ENCODE measurements at regions not wholly inside any gene's neighbourhood (a gene's known extent, or its start where the extent isn't known, plus 50 kb on each side); places are given as distances from the start of the nearest gene placed in this dataset.

- Histone ChIP-seq H3K4me3 (ENCODE audit: insufficient read depth, low read length, poor library complexity, severe bottlenecking) (no peak overlapping the region), H3K9me2 (replicated peaks; ENCODE audit: insufficient read depth, low read length) (no peaks in the 10 kb centered on the region), H3K4me2 (ENCODE audit: low read depth, low read length, poor library complexity, severe bottlenecking) (no peak overlapping the region), H4K20me1 (ENCODE audit: low read depth, low read length) (no peaks in the 10 kb centered on the region), H3K27ac (ENCODE audit: low read depth, low read length) (no peak overlapping the region), H2AFZ (ENCODE audit: low read depth, low read length, severe bottlenecking) (no peak overlapping the region), H3K79me2 (ENCODE audit: insufficient read depth, low read length) (no peaks in the 10 kb centered on the region), H3K27me3 (ENCODE audit: low read length) (no peaks in the 10 kb centered on the region), H3F3A (ENCODE audit: insufficient read depth) (no peaks in the 10 kb centered on the region), H3K9me3 (ENCODE audit: insufficient read depth, low read length) (no peaks in the 10 kb centered on the region), H3K36me3 (ENCODE audit: low read length) (no peaks in the 10 kb centered on the region), H3K9ac (ENCODE audit: low read length) (no peak overlapping the region)
- TF ChIP-seq CTCF (IDR thresholded peaks at IDR 0.05; ENCODE audit: insufficient read depth, low read length, poor library complexity, severe bottlenecking) (no peak), EZH2phosphoT487 (conservative IDR thresholded peaks at IDR 0.05; ENCODE audit: low read length) (no peak)
These were observed 414.1 kb downstream of the CTTN start for GRCh38 chr11:70812472-70812871.

GRCh38 chr11:70813651-70814050, 415.3 kb downstream of the CTTN start:
- Histone ChIP-seq H3K9ac (ENCODE audit: low read length) (no peak overlapping the region), H3K27ac (ENCODE audit: low read depth, low read length) (no peak overlapping the region), H4K20me1 (ENCODE audit: low read depth, low read length) (no peaks in the 10 kb centered on the region), H3K27me3 (ENCODE audit: low read length) (no peaks in the 10 kb centered on the region), H3K36me3 (ENCODE audit: low read length) (no peaks in the 10 kb centered on the region), H3K79me2 (ENCODE audit: insufficient read depth, low read length) (no peaks in the 10 kb centered on the region), H3K4me2 (ENCODE audit: low read depth, low read length, poor library complexity, severe bottlenecking) (no peak overlapping the region), H3K9me3 (ENCODE audit: insufficient read depth, low read length) (no peaks in the 10 kb centered on the region), H3K9me2 (replicated peaks; ENCODE audit: insufficient read depth, low read length) (no peaks in the 10 kb centered on the region), H3K4me3 (ENCODE audit: insufficient read depth, low read length, poor library complexity, severe bottlenecking) (no peak overlapping the region), H2AFZ (ENCODE audit: low read depth, low read length, severe bottlenecking) (no peak overlapping the region), H3F3A (ENCODE audit: insufficient read depth) (no peaks in the 10 kb centered on the region)
- TF ChIP-seq CTCF (IDR thresholded peaks at IDR 0.05; ENCODE audit: insufficient read depth, low read length, poor library complexity, severe bottlenecking): no peak
- no peak for TF ChIP-seq EZH2phosphoT487 (conservative IDR thresholded peaks at IDR 0.05; ENCODE audit: low read length)

- H3K9me2 ChIP-seq (replicated peaks; ENCODE audit: insufficient read depth, low read length): no peaks in the 10 kb centered on the region
These were observed 417.1 kb downstream of the CTTN start for GRCh38 chr11:70815485-70815832.

More at GRCh38 chr11:70815485-70815832, 417.1 kb downstream of the CTTN start:
- H3K79me2 ChIP-seq (ENCODE audit: insufficient read depth, low read length): no peaks in the 10 kb centered on the region
- no peaks in the 10 kb centered on the region for H4K20me1 ChIP-seq (ENCODE audit: low read depth, low read length)
- H2AFZ ChIP-seq (ENCODE audit: low read depth, low read length, severe bottlenecking): no peak overlapping the region
- H3K27ac ChIP-seq (ENCODE audit: low read depth, low read length): no peak overlapping the region
- H3K9me3 ChIP-seq (ENCODE audit: insufficient read depth, low read length): no peaks in the 10 kb centered on the region
- no peaks in the 10 kb centered on the region for H3F3A ChIP-seq (ENCODE audit: insufficient read depth)
- H3K36me3 ChIP-seq (ENCODE audit: low read length): no peaks in the 10 kb centered on the region
- H3K9ac ChIP-seq (ENCODE audit: low read length): no peak overlapping the region
- H3K27me3 ChIP-seq (ENCODE audit: low read length): no peaks in the 10 kb centered on the region
- no peak overlapping the region for H3K4me2 ChIP-seq (ENCODE audit: low read depth, low read length, poor library complexity, severe bottlenecking)
- H3K4me3 ChIP-seq (ENCODE audit: insufficient read depth, low read length, poor library complexity, severe bottlenecking): no peak overlapping the region
- TF ChIP-seq EZH2phosphoT487 (conservative IDR thresholded peaks at IDR 0.05; ENCODE audit: low read length) (no peak), CTCF (IDR thresholded peaks at IDR 0.05; ENCODE audit: insufficient read depth, low read length, poor library complexity, severe bottlenecking) (no peak)
